ENCODE measurements at regions not wholly inside any gene's neighbourhood (a gene's known extent, or its start where the extent isn't known, plus 50 kb on each side); places are given as distances from the start of the nearest gene placed in this dataset.

DNA sequence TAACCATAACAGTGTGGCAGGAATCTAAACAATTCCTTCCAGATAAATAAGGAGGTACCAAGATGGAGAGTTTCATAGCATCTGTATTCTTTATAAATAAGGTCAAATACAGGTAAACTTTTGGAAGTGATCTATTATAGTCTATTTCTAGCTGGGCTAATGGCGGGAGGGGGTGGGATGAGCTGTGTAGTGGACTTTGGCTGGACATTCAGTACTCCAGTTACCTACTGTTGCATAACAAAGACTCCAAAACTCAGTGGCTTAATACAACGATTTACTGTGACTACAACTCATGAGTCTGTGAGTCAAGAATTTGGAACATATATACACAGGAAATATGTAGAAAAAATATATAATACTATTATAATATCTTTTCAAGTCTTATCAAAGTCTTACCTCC lies 496.1 kb downstream of the BCL11B start:
- TF ChIP-seq, protein P1, sequence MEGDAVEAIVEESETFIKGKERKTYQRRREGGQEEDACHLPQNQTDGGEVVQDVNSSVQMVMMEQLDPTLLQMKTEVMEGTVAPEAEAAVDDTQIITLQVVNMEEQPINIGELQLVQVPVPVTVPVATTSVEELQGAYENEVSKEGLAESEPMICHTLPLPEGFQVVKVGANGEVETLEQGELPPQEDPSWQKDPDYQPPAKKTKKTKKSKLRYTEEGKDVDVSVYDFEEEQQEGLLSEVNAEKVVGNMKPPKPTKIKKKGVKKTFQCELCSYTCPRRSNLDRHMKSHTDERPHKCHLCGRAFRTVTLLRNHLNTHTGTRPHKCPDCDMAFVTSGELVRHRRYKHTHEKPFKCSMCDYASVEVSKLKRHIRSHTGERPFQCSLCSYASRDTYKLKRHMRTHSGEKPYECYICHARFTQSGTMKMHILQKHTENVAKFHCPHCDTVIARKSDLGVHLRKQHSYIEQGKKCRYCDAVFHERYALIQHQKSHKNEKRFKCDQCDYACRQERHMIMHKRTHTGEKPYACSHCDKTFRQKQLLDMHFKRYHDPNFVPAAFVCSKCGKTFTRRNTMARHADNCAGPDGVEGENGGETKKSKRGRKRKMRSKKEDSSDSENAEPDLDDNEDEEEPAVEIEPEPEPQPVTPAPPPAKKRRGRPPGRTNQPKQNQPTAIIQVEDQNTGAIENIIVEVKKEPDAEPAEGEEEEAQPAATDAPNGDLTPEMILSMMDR (IDR thresholded peaks at IDR 0.05), result no peak
- TF ChIP-seq POLR2A (IDR thresholded peaks at IDR 0.05) (no peak), EP300 (IDR thresholded peaks at IDR 0.05) (peak in 1 of 2 donors; percentile 18)
